ENCODE measurements at regions not wholly inside any gene's neighbourhood (a gene's known extent, or its start where the extent isn't known, plus 50 kb on each side); places are given as distances from the start of the nearest gene placed in this dataset.

DNA sequence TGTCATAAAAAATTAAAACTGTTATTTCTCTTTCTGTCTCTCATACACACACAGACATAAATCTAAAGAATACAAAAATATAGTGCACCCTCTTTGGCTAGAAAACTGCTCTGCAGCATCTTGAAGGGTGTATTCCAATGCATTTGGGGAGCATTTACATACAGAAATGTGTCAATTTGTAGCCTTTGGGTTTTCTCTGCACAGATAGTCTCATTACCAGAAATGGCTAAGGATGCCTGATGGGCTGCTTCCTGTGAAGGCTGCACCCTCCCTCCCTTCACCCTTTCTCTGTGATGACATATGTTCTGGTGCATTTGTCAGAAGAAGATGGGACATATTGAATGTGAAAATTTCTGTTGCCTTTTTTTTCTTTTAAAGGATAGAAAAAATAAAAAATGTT, 1239.3 kb downstream of the CDH11 start:
- TF ChIP-seq, protein P1, sequence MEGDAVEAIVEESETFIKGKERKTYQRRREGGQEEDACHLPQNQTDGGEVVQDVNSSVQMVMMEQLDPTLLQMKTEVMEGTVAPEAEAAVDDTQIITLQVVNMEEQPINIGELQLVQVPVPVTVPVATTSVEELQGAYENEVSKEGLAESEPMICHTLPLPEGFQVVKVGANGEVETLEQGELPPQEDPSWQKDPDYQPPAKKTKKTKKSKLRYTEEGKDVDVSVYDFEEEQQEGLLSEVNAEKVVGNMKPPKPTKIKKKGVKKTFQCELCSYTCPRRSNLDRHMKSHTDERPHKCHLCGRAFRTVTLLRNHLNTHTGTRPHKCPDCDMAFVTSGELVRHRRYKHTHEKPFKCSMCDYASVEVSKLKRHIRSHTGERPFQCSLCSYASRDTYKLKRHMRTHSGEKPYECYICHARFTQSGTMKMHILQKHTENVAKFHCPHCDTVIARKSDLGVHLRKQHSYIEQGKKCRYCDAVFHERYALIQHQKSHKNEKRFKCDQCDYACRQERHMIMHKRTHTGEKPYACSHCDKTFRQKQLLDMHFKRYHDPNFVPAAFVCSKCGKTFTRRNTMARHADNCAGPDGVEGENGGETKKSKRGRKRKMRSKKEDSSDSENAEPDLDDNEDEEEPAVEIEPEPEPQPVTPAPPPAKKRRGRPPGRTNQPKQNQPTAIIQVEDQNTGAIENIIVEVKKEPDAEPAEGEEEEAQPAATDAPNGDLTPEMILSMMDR (optimal IDR thresholded peaks at IDR 0.05 in 1 of 3, IDR thresholded peaks at IDR 0.05 in 1 of 3, conservative IDR thresholded peaks at IDR 0.05 in 1 of 3; ENCODE audit: extremely low read depth in 1 of 3, insufficient read depth in 2 of 3, low read length in 3 of 3), result no peak
- TF ChIP-seq EZH2 (IDR thresholded peaks at IDR 0.05; ENCODE audit: low read length), result no peak

All from keratinocyte (primary cell).